HG03565 (cell line): ENCODE measurements at regions not wholly inside any gene's neighbourhood (a gene's known extent, or its start where the extent isn't known, plus 50 kb on each side); places are given as distances from the start of the nearest gene placed in this dataset.

Source experiments
- ATAC-seq: cut with Tn5 transposase; IDR thresholded peaks from one replicate; pipeline ENCODE4 v1.9.1; 2021; ENCODE audit warnings: mild to moderate bottlenecking, moderate library complexity; ENCODE audit not compliant: unreplicated experiment

- ATAC-seq, result no peak
Measured at GRCh38 chr14:106842687-106843086, 1316.3 kb downstream of the TMEM121 start.

DNA sequence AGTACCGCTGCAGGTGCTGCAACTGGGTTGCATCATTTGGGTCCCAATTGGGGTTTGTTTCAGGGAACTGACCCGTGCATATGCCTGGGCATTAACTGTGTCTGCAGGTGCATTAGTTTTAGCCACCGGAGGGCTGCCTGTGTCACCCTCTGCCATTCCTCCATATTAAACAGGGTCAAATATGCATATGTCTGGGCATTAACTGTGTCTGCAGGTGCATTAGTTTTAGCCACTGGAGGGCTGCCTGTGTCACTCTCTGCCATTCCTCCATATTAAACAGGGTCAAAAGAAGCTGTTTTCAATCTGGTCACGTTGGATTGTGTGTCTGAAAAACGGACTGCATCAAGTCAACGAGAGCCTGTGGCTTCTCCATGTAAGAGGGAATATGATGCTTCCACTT, 1317.0 kb downstream of the TMEM121 start:
- ATAC-seq, result no peak

- ATAC-seq, result no peak
Measured at GRCh38 chr14:106843951-106844483, 1317.6 kb downstream of the TMEM121 start.

DNA sequence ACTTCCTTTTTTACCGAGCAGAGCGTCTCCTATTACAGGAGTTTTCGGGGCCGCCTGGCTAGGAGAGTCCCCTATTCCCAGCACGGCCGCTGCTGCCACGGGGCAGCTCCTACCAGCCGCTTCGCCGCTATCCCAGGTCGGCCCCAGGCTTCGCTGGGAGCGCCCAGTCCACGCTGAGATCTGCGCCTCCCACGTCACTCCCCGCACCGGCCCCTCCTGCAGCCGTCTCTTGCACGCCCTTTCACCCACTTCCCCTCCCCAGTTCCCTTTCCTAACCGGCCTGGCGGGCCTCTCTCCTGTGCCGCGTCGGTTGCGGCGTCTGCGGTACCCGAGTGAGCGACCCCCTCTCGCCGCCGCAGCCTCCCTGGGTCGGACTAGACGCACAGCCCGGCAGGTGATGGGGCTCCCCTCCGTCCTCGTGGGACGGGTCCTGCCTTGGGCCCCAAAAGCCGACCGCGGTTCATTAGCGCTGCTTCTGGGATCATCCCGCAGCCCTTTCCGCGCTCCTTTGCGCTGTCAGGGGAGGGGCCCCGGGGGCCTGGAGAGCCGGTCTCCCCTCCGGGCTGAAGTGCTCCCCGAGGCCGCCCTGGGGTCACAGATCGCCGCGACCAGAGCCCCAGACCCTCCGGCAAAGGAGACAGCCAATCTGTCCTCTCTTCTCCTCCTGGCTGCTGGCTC, 1318.4 kb downstream of the TMEM121 start:
- ATAC-seq, result no peak

DNA sequence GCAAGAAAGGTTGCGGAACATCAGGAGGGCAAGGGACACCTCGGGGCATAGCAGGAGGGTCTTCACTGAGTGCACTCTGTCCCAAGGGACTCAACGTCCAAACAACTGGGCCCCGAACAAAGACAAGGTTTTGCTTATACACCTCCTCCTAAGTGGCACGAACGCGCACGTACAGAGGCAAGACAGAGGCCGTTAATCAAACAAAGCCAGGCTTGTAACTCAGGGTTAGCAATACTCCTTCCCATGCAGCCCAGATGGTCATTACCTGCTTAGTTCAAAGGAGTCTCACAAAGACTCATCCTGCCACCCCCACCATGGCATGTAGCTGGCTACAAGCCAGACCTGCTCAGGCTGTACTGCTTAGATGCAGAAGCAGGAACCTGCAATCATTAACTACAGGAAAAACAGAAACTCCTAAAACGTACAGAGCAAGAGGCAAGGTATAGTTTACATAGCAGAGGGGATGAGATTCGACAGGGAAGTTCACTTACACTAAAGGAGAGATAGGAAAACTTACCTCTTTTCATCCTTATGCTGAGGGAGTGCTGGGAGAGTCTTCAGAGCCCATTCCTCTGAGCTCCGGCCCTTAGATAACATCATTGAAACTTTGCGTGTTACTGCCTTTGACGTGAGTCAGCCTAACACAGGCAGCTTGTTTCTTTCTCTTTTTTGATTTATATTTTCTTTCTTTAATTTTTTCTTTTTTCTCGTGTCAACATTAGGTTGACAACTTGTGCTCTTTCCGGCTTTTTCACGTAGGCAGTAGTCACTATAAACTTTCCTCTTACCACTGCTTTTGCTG, 1319.1 kb downstream of the TMEM121 start:
- no peak for ATAC-seq

DNA sequence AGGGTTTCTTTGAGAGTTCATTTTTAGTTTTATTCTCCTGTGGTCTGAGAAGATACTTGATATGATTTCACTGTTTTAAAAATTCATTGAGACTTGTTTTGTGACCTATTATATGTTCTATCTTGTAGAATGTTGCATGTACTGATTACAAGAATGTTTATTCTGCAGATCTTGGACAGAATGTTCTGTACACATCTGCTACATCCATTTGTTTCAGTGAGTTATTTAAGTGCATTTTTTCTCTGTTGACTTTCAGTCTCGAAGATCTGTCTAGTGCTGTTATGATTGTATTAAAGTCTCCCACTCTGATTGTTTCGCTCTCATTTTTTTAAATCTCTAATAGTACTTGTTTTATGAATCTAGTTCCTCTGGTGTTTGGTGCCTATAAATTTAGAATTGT, 1319.8 kb downstream of the TMEM121 start:
- ATAC-seq, result no peak

DNA sequence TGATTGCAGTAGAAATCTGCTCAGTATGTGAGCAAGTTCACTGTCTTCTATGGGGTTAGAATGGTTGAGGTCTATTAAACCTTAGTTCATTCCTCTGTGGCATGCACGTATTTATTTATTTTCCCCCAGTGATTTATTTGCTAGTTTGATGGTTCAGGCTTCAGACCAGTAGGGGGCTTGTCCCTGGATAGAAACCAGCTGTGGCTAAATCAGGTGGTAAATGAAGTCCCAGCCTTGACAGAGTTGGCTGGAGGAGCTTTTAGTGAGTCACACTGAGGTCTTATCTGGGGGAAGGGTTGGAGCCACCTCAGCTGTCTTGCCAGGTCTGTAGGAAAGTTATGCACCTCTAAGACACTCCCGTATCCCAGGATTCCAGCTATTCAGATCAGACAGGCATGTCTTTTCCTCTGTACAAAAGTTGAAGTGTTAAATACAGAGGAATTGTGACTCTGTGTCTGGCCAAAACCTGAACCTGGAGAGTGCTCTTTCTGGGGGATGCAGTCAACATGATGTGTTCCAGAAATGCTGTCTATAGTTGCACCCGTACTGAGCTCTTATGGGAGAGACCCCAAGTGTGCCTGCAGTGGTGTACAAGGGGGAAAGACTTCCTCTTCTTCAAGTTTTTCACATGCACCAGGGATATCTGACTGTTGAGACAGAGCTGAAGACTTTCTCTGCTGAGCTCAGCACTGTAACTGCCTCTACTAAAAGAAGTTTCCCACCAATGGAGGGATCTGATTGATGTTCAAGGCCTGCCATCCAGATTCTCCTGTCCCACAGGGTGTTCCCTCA, 1322.1 kb downstream of the TMEM121 start:
- ATAC-seq, result no peak

GRCh38 chr14:106850913-106851825, 1324.8 kb downstream of the TMEM121 start:
- ATAC-seq, result no peak

- ATAC-seq, result no peak
Measured at GRCh38 chr14:106872611-106873446, 1346.4 kb downstream of the TMEM121 start.

DNA sequence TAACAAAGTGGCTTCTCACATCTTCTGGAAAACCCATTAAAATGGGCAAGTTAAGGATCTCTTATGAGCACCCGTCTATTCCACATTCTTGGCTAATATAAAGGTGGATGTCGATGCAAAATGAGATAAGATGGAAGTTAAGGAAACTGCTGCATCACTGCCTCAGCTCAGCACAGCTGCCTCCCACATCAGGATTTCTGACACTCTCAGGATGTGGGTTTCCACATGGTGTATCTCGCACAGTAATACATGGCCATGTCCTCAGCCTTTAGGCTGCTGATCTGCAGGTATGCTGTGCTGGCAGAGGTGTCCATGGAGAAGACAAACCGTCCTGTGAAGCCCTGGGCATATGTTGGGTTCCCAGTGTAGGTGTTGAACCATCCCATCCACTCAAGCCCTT, 1348.0 kb downstream of the TMEM121 start:
- ATAC-seq, result no peak

- ATAC-seq, result no peak
Measured at GRCh38 chr14:106875503-106875902, 1349.1 kb downstream of the TMEM121 start.

- no peak for ATAC-seq
Measured at GRCh38 chr14:106876711-106877110, 1350.3 kb downstream of the TMEM121 start.

DNA sequence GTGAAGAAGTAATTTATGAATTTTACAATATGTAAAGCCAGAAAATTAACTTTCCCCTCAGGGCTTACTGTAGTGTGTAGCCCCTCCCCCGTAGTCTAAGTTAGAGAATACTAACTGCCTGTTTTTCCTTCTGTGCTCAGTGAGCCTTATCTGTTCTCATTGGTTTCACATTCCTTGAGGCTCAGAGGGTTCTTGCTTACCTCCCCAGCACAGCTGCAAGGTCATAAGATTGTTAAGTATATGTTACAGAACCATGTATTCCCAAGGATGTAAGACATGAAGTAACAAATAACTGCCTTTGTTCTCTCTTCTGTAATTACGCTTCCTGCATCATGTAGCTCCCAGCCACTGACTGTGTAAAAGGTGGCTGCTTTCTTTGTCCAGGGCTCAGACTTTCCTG, 1351.1 kb downstream of the TMEM121 start:
- ATAC-seq, result no peak

DNA sequence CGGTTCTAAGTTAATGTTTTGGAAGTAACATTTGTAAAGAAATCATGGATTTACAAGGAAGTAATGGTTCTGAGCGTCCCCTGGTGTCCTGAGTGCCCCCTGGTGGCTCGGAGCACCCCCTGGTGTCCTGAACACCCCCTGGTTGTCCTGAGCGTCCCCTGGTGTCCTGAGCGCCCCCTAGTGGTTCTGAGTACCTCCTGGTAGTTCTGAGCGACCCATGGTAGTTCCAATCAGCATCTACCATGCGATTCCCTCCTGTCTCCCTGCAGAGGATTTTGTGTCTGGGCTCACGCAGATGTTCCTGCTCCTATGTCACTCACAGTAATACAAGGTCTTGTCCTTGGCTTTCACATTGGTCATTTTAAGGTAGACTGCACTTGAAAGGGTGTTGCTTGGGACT, 1352.9 kb downstream of the TMEM121 start:
- ATAC-seq, result no peak

DNA sequence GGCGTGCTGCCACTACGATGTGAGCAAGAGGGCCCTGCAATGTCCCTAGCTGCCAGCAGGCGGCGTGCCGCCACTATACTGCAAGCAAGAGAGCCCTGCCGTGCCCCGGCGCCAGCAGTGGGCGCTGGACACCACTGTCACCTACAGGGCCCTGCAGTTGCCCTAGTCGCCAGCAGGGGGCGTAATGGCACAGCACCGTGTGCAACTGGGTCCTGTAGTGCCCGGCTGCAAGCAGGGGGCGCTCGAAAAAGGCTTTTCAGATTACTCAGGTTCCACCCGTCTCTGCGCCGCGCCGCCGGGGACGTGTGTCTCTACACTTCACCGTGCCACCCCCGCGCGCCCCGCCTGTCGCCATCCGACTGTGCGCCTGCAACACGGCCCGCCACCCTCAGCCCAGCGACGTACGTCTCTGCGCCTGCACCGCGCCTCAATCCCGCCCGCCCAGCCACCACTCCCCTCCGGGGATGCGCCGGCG, 1356.9 kb downstream of the TMEM121 start:
- no peak for ATAC-seq
